KMS-11 (cell line): ENCODE measurements at regions not wholly inside any gene's neighbourhood (a gene's known extent, or its start where the extent isn't known, plus 50 kb on each side); places are given as distances from the start of the nearest gene placed in this dataset.

Experiments
- H2AFZ ChIP-seq: fragments of 200-600 bp; sonication (generic); 2 replicates; pipeline ENCODE4 v1.6.1; 2016; ENCODE audit warnings: antibody characterized with exemption, mixed run types, low read depth
- H3K27ac ChIP-seq: fragments of 200-600 bp; sonication (generic); 2 replicates; pipeline ENCODE4 v1.6.1; 2016; ENCODE audit warnings: mild to moderate bottlenecking, mixed run types
- H3K27me3 ChIP-seq: fragments of 200-600 bp; sonication (generic); 2 replicates; pipeline ENCODE4 v1.6.1; 2017; ENCODE audit warnings: mild to moderate bottlenecking, low read depth, mixed run types, moderate library complexity; ENCODE audit not compliant: insufficient read depth
- H3K36me3 ChIP-seq: fragments of 200-600 bp; sonication (generic); 2 replicates; pipeline ENCODE4 v1.6.1; 2017; ENCODE audit warnings: mild to moderate bottlenecking, mixed run types; ENCODE audit not compliant: insufficient read depth
- H3K4me1 ChIP-seq: fragments of 200-600 bp; sonication (generic); 2 replicates; pipeline ENCODE4 v1.6.1; 2016; ENCODE audit warnings: mild to moderate bottlenecking, low read depth, mixed run types; ENCODE audit not compliant: poor library complexity, severe bottlenecking
- H3K4me2 ChIP-seq: fragments of 200-600 bp; sonication (generic); 2 replicates; pipeline ENCODE4 v1.7.0; 2016; ENCODE audit warnings: mild to moderate bottlenecking, mixed run types
- H3K4me3 ChIP-seq: fragments of 200-600 bp; sonication (generic); IDR thresholded peaks from 2 replicates; pipeline ENCODE4 v1.6.1; 2017; ENCODE audit warnings: low read depth, low read length, mixed read lengths; ENCODE audit not compliant: insufficient read depth
- H3K79me2 ChIP-seq: fragments of 200-600 bp; sonication (generic); 2 replicates; pipeline ENCODE4 v1.6.1; 2016; ENCODE audit warnings: low read depth, mixed run types; ENCODE audit not compliant: insufficient read depth
- H3K9ac ChIP-seq: fragments of 200-600 bp; sonication (generic); 2 replicates; pipeline ENCODE4 v1.6.1; 2016; ENCODE audit warnings: mild to moderate bottlenecking, mixed run types
- H4K20me1 ChIP-seq: fragments of 200-600 bp; sonication (generic); 2 replicates; pipeline ENCODE4 v1.6.1; 2016; ENCODE audit warnings: mild to moderate bottlenecking, mixed run types; ENCODE audit not compliant: insufficient read depth
- CTCF ChIP-seq: fragments of 200-600 bp; sonication (generic); conservative IDR thresholded peaks from 2 replicates; pipeline ENCODE4 v1.6.1; 2017; ENCODE audit warnings: low read depth, mild to moderate bottlenecking, antibody characterized with exemption, low read length, moderate library complexity, mixed read lengths

DNA sequence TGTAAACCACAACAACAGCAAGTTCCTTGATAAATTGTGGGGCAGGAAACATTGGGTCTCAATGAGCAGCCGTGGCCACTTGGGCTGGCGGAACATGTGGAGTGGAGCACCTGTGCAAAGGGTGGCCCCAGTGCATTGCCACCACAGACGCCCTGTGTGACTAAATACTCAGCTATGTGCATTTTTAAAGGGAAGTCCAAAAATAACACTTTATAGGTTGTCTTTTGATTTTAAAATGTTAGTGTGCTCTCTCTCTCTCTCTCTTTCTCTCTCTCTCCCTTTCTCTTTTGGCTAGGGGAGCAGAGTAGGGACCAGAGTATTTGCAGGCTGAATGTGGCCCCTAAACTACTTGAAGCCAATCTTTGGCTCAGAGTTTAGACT lies 236.3 kb downstream of the BCAS1 start:
- 0 out of 2 replicates have a peak, but pooled peaks cover 5% of the 10 kb centered on the region for H3K27me3 ChIP-seq
- no peak overlapping the region for H3K4me3 ChIP-seq
- H3K27ac ChIP-seq: no peak overlapping the region
- no peaks in the 10 kb centered on the region for H4K20me1 ChIP-seq
- H3K4me2 ChIP-seq: no peak overlapping the region
- no peaks in the 10 kb centered on the region for H3K79me2 ChIP-seq
- no peak overlapping the region for H3K9ac ChIP-seq
- H3K4me1 ChIP-seq: peaks cover 20% of the 10 kb centered on the region
- TF ChIP-seq CTCF: no peak
- H3K36me3 ChIP-seq: no peaks in the 10 kb centered on the region
- H2AFZ ChIP-seq: no peak overlapping the region

GRCh38 chr20:53833333-53834061 lies 236.9 kb downstream of the BCAS1 start:
- Histone ChIP-seq H3K4me1 (peaks cover 15% of the 10 kb centered on the region), H3K36me3 (no peaks in the 10 kb centered on the region), H3K79me2 (no peaks in the 10 kb centered on the region), H2AFZ (no peak overlapping the region), H3K4me3 (no peak overlapping the region), H3K9ac (no peak overlapping the region), H3K4me2 (no peak overlapping the region), H3K27ac (no peak overlapping the region), H3K27me3 (0 out of 2 replicates have a peak, but pooled peaks cover 5% of the 10 kb centered on the region), H4K20me1 (no peaks in the 10 kb centered on the region)
- TF ChIP-seq CTCF: no peak

GRCh38 chr20:53832499-53832898 lies 237.9 kb downstream of the BCAS1 start:
- H3K27me3 ChIP-seq: 0 out of 2 replicates have a peak, but pooled peaks cover 5% of the 10 kb centered on the region
- H3K79me2 ChIP-seq: no peaks in the 10 kb centered on the region
- no peak overlapping the region for H3K4me2 ChIP-seq
- no peak overlapping the region for H3K9ac ChIP-seq
- no peaks in the 10 kb centered on the region for H3K36me3 ChIP-seq
- H3K4me3 ChIP-seq: no peak overlapping the region
- H2AFZ ChIP-seq: no peak overlapping the region
- H4K20me1 ChIP-seq: no peaks in the 10 kb centered on the region
- peaks cover 10% of the 10 kb centered on the region for H3K4me1 ChIP-seq
- no peak for TF ChIP-seq CTCF
- no peak overlapping the region for H3K27ac ChIP-seq

- H3K4me3 ChIP-seq: no peak overlapping the region
- H3K4me1 ChIP-seq: peaks cover 10% of the 10 kb centered on the region
- no peak overlapping the region for H2AFZ ChIP-seq
- no peaks in the 10 kb centered on the region for H4K20me1 ChIP-seq
- TF ChIP-seq CTCF: no peak
- no peak overlapping the region for H3K4me2 ChIP-seq
- H3K79me2 ChIP-seq: no peaks in the 10 kb centered on the region
- H3K27me3 ChIP-seq: no peaks in the 10 kb centered on the region
- no peaks in the 10 kb centered on the region for H3K36me3 ChIP-seq
- H3K9ac ChIP-seq: no peak overlapping the region
- no peak overlapping the region for H3K27ac ChIP-seq
Measured at GRCh38 chr20:53831812-53832211, 238.2 kb upstream of the ZNF217 start.
